ENCODE measurements at regions not wholly inside any gene's neighbourhood (a gene's known extent, or its start where the extent isn't known, plus 50 kb on each side); places are given as distances from the start of the nearest gene placed in this dataset.

DNA sequence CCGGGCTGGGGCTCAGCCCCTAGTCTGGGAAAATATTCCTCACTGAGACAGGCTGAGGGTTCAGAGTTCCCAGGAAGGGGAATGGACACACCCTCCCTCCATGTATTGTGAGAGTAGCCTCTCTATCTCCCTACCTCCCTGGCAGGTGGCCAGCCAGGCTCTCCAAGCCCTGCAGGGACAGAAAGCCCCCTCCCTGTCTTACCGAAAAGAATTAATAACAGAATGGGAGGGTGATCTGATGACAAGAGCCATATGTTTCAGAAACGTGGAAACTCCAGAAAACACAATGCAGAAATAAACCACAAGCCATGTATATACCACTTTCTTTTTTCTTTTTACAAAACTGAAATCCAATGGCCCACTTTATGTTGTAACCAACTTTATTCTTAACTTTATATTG is 140.0 kb downstream of the CHST1 start (continued):
- TF ChIP-seq, protein P1, sequence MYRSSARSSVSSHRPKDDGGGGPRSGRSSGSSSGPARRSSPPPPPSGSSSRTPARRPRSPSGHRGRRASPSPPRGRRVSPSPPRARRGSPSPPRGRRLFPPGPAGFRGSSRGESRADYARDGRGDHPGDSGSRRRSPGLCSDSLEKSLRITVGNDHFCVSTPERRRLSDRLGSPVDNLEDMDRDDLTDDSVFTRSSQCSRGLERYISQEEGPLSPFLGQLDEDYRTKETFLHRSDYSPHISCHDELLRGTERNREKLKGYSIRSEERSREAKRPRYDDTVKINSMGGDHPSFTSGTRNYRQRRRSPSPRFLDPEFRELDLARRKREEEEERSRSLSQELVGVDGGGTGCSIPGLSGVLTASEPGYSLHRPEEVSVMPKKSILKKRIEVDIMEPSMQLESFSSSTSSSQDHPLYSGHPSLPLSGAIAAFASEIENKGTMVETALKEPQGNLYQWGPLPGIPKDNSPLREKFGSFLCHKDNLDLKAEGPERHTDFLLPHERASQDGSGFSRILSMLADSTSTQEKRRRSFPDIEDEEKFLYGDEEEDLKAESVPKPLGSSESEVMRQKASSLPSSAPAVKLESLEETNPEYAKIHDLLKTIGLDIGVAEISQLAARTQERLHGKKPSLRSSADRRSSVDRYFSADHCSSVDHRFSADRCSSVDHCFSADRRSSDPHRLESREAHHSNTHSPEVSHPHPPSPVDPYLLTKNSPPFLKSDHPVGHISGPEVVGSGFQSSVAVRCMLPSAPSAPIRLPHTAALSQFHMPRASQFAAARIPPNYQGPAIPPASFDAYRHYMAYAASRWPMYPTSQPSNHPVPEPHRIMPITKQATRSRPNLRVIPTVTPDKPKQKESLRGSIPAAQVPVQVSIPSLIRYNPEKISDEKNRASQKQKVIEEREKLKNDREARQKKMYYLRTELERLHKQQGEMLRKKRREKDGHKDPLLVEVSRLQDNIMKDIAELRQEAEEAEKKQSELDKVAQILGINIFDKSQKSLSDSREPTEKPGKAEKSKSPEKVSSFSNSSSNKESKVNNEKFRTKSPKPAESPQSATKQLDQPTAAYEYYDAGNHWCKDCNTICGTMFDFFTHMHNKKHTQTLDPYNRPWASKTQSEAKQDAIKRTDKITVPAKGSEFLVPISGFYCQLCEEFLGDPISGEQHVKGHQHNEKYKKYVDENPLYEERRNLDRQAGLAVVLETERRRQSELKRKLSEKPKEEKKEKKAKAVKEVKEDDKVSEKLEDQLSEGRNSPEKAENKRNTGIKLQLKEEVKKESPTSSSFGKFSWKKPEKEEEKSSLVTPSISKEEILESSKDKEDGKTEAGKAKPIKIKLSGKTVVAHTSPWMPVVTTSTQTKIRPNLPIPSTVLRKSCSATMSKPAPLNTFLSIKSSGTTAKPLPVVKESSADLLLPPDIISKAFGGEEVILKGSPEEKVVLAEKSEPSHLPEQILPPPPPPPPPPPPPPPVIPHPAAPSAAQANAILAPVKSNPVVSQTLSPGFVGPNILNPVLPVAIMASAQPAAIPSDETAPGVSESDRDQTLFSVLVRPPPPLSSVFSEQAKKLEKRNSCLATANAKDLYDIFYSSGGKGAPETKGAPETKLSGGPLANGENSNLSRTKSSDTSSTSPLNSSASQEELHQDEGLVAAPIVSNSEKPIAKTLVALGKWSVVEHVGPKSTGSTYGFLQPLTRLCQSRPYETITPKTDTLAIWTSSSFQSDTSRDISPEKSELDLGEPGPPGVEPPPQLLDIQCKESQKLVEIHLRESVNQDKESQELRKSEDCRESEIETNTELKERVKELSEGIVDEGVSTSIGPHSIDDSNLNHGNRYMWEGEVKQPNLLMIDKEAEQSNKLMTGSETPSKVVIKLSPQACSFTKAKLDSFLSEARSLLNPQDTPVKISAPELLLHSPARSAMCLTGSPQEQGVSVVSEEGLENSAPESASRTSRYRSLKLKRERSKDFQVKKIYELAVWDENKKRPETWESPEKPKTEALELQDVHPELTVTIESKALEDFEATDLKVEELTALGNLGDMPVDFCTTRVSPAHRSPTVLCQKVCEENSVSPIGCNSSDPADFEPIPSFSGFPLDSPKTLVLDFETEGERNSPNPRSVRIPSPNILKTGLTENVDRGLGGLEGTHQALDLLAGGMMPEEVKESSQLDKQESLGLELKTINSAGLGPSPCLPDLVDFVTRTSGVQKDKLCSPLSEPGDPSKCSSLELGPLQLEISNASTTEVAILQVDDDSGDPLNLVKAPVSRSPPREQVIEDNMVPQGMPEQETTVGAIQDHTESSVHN (CRISPR knock-in tag; IDR thresholded peaks at IDR 0.05): no peak
- TF ChIP-seq, protein P2, sequence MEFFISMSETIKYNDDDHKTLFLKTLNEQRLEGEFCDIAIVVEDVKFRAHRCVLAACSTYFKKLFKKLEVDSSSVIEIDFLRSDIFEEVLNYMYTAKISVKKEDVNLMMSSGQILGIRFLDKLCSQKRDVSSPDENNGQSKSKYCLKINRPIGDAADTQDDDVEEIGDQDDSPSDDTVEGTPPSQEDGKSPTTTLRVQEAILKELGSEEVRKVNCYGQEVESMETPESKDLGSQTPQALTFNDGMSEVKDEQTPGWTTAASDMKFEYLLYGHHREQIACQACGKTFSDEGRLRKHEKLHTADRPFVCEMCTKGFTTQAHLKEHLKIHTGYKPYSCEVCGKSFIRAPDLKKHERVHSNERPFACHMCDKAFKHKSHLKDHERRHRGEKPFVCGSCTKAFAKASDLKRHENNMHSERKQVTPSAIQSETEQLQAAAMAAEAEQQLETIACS (CRISPR knock-in tag; IDR thresholded peaks at IDR 0.05): no peak

DNA sequence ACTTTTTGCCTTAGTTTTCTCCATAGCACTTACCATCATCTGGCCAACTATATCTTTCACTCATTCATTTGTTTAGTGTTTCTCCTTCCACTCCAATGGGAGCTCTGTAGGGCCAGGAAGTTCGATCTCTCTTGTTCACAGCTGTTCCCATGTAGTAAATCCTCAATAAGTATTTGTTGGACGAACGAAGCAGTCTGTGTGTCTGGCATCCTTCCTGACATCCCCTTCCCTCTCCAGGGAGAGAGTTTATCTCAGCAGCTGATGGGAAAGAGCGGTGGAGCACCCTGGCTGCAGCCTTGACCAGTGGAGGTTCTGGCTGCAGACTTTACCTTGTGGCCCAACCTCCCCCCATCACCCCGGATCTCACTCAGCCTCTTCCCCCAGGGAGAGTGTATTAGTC is 141.7 kb downstream of the CHST1 start:
- H3K4me1 ChIP-seq (ENCODE audit: insufficient read depth, low read length): no peaks in the 10 kb centered on the region
- ATAC-seq (no peak), DNase-seq (ENCODE audit: low spot score) (no peak), FAIRE-seq (no peak)
- H3K4me3 ChIP-seq (replicated peaks in 1 of 3; ENCODE audit: insufficient read depth in 1 of 3, low read depth in 2 of 3, low read length in 3 of 3): no peak overlapping the region
- H3K27me3 ChIP-seq (ENCODE audit: control insufficient read depth in 1 of 2, insufficient read depth in 2 of 2, low read length in 2 of 2): no peaks in the 10 kb centered on the region
- H3K27ac ChIP-seq (ENCODE audit: extremely low read length, insufficient read depth, low read length): no peak overlapping the region
- WGBS (ENCODE audit: low lambda C conversion rate): under 1% methylated on average over 5 of the region's 5 CpGs
- no peak overlapping the region for H3K4me2 ChIP-seq (ENCODE audit: low read depth, low read length)
- H3K79me2 ChIP-seq (ENCODE audit: insufficient read depth, low read length): no peaks in the 10 kb centered on the region
- intact Hi-C loops (cut with micrococcal nuclease; ENCODE audit: unreplicated experiment): no loop called here
- in situ Hi-C loops (cut with HindIII; ENCODE audit: extremely low pct_ligation_motif_present, low pct_unique_long_range_greater_than_20kb): no loop called here
- ChIA-PET POLR2A (no interaction called here), CTCF (ENCODE audit: low intra/inter-chr PET ratio, low total read pairs) (no interaction called here)
- H3K9ac ChIP-seq (ENCODE audit: insufficient read depth, low read depth, low read length): no peak overlapping the region
- H4K20me1 ChIP-seq (ENCODE audit: insufficient read depth, low read length): no peaks in the 10 kb centered on the region
- no peaks in the 10 kb centered on the region for H3K9me3 ChIP-seq (ENCODE audit: low read length)
- no peaks in the 10 kb centered on the region for H3K36me3 ChIP-seq (replicated peaks in 1 of 2; ENCODE audit: control insufficient read depth in 1 of 2, insufficient read depth in 2 of 2, low read length in 2 of 2)
- no peak overlapping the region for H2AFZ ChIP-seq (ENCODE audit: low read length)
- no TSS peak for BruUV-seq (replicated peaks)
- TF ChIP-seq, protein P3, sequence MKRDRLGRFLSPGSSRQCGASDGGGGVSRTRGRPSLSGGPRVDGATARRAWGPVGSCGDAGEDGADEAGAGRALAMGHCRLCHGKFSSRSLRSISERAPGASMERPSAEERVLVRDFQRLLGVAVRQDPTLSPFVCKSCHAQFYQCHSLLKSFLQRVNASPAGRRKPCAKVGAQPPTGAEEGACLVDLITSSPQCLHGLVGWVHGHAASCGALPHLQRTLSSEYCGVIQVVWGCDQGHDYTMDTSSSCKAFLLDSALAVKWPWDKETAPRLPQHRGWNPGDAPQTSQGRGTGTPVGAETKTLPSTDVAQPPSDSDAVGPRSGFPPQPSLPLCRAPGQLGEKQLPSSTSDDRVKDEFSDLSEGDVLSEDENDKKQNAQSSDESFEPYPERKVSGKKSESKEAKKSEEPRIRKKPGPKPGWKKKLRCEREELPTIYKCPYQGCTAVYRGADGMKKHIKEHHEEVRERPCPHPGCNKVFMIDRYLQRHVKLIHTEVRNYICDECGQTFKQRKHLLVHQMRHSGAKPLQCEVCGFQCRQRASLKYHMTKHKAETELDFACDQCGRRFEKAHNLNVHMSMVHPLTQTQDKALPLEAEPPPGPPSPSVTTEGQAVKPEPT (CRISPR knock-in tag; IDR thresholded peaks at IDR 0.05; ENCODE audit: low read depth): no peak
- TF ChIP-seq HNRNPH1 (optimal IDR thresholded peaks at IDR 0.05; ENCODE audit: low read depth, low read length) (no peak), HCFC1 (IDR thresholded peaks at IDR 0.05; ENCODE audit: low read depth, low read length) (no peak), NR2F1 (CRISPR knock-in tag; IDR thresholded peaks at IDR 0.05) (no peak), XBP1 (CRISPR knock-in tag; IDR thresholded peaks at IDR 0.05) (no peak), RBFOX2 (IDR thresholded peaks at IDR 0.05; ENCODE audit: low read depth, low read length) (no peak)
- TF ChIP-seq, protein P4, sequence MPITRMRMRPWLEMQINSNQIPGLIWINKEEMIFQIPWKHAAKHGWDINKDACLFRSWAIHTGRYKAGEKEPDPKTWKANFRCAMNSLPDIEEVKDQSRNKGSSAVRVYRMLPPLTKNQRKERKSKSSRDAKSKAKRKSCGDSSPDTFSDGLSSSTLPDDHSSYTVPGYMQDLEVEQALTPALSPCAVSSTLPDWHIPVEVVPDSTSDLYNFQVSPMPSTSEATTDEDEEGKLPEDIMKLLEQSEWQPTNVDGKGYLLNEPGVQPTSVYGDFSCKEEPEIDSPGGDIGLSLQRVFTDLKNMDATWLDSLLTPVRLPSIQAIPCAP (CRISPR knock-in tag; IDR thresholded peaks at IDR 0.05; ENCODE audit: low read depth): no peak
